AG04450 (cell line): ENCODE measurements at regions not wholly inside any gene's neighbourhood (a gene's known extent, or its start where the extent isn't known, plus 50 kb on each side); places are given as distances from the start of the nearest gene placed in this dataset.

Experiments used
- CTCF ChIA-PET: fragments of 300-600, 350-600 bp; formaldehyde crosslinking; extraction: SDS; loops from one replicate; lab custom pipeline; 2022; ENCODE audit warnings: antibody characterized with exemption, inconsistent platforms; lab: Charles Lee
- POLR2A ChIA-PET: fragments of 350-600 bp; formaldehyde crosslinking; extraction: SDS; loops from one replicate; lab custom pipeline; 2021; ENCODE audit warnings: antibody characterized with exemption, inconsistent platforms; lab: Yijun Ruan, JAX
- DNase-seq: peaks from one replicate; pipeline ENCODE4 v3.0.0-alpha.2; 2011; ENCODE audit warnings: low read depth, low spot score
- H3K27ac ChIP-seq: one replicate; pipeline ENCODE4 v1.5.1; 2012; ENCODE audit warnings: low read depth, low read length, control low read depth
- H3K27me3 ChIP-seq: one replicate; pipeline ENCODE4 v1.6.0; 2012; ENCODE audit warnings: low read length; ENCODE audit not compliant: control insufficient read depth, insufficient read depth
- H3K4me3 ChIP-seq: 2 replicates; pipeline ENCODE4 v1.5.1; 2011; ENCODE audit warnings: mild to moderate bottlenecking, low read depth, low read length, control low read depth
- H3K9me3 ChIP-seq: 2 replicates; pipeline ENCODE4 v1.5.1; 2012; ENCODE audit warnings: low read length; ENCODE audit not compliant: control insufficient read depth, insufficient read depth
- CTCF ChIP-seq: IDR thresholded peaks from 2 replicates; pipeline ENCODE4 v1.5.1; 2011; ENCODE audit warnings: low read depth, low read length, control low read depth, inconsistent platforms

DNA sequence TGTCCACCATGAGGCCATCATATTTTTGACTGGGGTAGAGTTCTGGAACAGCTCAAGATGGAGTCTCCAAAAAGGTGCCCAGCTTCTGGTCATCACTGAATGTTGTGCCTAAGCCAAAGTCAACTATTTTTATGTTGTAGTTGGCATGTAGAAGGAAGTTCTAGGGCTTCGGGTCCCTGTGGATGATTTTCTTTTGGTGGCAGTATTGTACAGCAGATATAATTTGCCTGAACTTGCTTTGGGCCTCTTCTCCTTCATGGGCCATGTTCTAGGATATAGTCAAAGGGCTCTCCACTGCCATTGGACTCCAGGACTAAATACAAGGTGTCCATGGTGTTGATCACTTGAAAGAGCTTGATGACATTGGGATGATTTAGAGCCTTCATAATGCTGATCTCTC lies 143.6 kb downstream of the SLC38A4 start:
- ChIA-PET CTCF (interaction anchor here (1.4 to 1.9 kb wide), 2 partner anchors 251 to 339 kb away, joined by 4 to 5 read pairs; no protein-coding TSS in a partner anchor), POLR2A (no interaction called here)
- Histone ChIP-seq H3K9me3 (no peaks in the 10 kb centered on the region), H3K27me3 (no peaks in the 10 kb centered on the region), H3K4me3 (no peak overlapping the region), H3K27ac (no peak overlapping the region)
- TF ChIP-seq CTCF, result no peak
- no peak for DNase-seq

DNA sequence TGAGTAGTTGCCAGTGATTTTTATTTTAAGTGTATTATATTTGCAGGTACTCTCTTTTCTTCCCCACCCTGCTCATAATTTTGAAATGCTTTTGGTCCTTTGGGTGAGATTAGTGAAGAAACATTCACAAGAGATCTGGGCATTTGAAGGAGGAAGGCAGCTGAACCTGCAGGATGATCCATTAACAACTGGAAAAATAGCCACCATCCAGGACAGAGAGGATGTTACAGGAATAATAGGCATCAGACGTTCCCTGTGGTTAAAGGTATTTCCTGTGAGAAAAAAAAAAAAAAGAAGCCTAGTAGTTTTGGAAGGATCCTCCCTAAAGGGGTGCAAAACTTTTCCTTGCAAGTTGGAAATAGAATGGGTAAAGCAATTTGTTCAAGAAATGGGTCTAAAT lies 145.3 kb downstream of the SLC38A4 start:
- DNase-seq, result no peak
- POLR2A ChIA-PET, result no interaction called here
- CTCF ChIA-PET, result interaction anchor here (1.9 kb wide), 1 partner anchor 341 kb away, joined by 5 read pairs; no protein-coding TSS in a partner anchor

GRCh38 chr12:46679754-46680153 lies 146.0 kb downstream of the SLC38A4 start:
- no peak for TF ChIP-seq CTCF
- Histone ChIP-seq H3K27me3 (no peaks in the 10 kb centered on the region), H3K9me3 (0 out of 2 replicates have a peak, but pooled peaks cover 2% of the 10 kb centered on the region), H3K4me3 (no peak overlapping the region), H3K27ac (no peak overlapping the region)
- DNase-seq, result no peak
- CTCF ChIA-PET, result no interaction called here
- POLR2A ChIA-PET, result no interaction called here

More for the DNA sequence above, 145.3 kb downstream of the SLC38A4 start:
- H3K4me3 ChIP-seq, result no peak overlapping the region
- no peak overlapping the region for H3K27ac ChIP-seq
- no peaks in the 10 kb centered on the region for H3K27me3 ChIP-seq
- no peak for TF ChIP-seq CTCF
- H3K9me3 ChIP-seq, result 0 out of 2 replicates have a peak, but pooled peaks cover 2% of the 10 kb centered on the region

DNA sequence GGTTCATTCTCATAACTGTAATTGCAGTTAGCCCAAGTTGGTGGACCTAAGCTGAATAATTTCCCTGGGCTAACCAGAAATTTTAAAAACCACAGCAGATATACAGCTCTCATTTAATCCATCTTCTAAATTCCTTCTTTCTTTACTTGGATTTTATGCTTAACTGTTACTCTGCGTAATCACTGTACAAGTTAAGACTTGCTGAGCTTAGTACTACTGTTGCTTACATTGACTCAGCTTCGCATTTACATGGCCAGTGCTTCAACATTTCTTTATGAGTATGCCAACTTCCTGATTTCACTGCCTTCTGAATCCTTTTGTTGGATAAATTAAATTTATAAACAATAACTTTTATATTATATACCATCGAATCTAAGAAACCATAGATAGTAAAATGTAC lies 147.4 kb downstream of the SLC38A4 start:
- Histone ChIP-seq H3K4me3 (no peak overlapping the region), H3K27me3 (no peaks in the 10 kb centered on the region), H3K9me3 (0 out of 2 replicates have a peak, but pooled peaks cover 2% of the 10 kb centered on the region), H3K27ac (no peak overlapping the region)
- ChIA-PET CTCF (interaction anchor here (0.6 to 1.2 kb wide), 3 partner anchors 501 to 554 kb away, joined by 3 read pairs; no protein-coding TSS in a partner anchor), POLR2A (no interaction called here)
- no peak for DNase-seq
- TF ChIP-seq CTCF, result no peak

DNA sequence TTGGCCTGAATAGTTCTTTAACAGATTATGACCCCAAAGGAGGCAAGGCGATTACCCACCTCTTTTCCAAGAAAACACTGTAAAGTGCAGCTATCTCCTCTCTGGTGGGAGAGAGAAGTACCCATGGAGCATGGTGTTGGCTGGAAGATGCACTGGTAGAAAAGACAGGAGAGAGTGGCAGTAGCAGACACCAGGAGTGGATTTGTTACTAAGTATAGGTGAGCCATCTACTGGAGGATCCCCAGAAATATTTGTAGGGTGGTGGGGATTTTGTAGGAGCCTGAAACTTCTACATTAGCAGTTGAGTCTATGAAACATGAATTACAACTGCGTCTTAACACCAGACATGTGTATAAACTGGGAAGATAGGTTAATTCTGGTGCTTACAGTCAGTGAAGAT lies 148.0 kb downstream of the SLC38A4 start:
- Histone ChIP-seq H3K4me3 (no peak overlapping the region), H3K9me3 (0 out of 2 replicates have a peak, but pooled peaks cover 2% of the 10 kb centered on the region), H3K27me3 (no peaks in the 10 kb centered on the region), H3K27ac (no peak overlapping the region)
- DNase-seq, result no peak
- CTCF ChIA-PET, result interaction anchor here (0.5 to 1.2 kb wide), 7 partner anchors 10 to 553 kb away, joined by 3 to 8 read pairs (median 3); no protein-coding TSS in a partner anchor
- POLR2A ChIA-PET, result no interaction called here
- peak; percentile 38 for TF ChIP-seq CTCF
